ENCODE measurements at regions not wholly inside any gene's neighbourhood (a gene's known extent, or its start where the extent isn't known, plus 50 kb on each side); places are given as distances from the start of the nearest gene placed in this dataset.

GRCh38 chr3:127399154-127399553 lies 111.3 kb upstream of the PRR20G start:
- no peak for TF ChIP-seq CTCF (conservative IDR thresholded peaks at IDR 0.05)
- H3K4me3 Mint-ChIP-seq: no peak overlapping the region
- no peaks in the 10 kb centered on the region for H3K36me3 Mint-ChIP-seq (ENCODE audit: low read depth)
- DNase-seq (ENCODE audit: low read depth, low spot score): no peak
- no peaks in the 10 kb centered on the region for H3K27me3 Mint-ChIP-seq (ENCODE audit: low read depth)
- peaks cover 35% of the 10 kb centered on the region for H3K4me1 Mint-ChIP-seq
- H3K27ac Mint-ChIP-seq (ENCODE audit: unreplicated experiment): no peak overlapping the region
- H3K9me3 Mint-ChIP-seq: no peaks in the 10 kb centered on the region

GRCh38 chr3:127396473-127396872 lies 108.6 kb upstream of the PRR20G start:
- no peak for DNase-seq (ENCODE audit: low read depth, low spot score)
- Mint-ChIP-seq H3K27ac (ENCODE audit: unreplicated experiment) (no peak overlapping the region), H3K4me1 (peaks cover 29% of the 10 kb centered on the region), H3K36me3 (ENCODE audit: low read depth) (no peaks in the 10 kb centered on the region), H3K27me3 (ENCODE audit: low read depth) (no peaks in the 10 kb centered on the region), H3K9me3 (no peaks in the 10 kb centered on the region), H3K4me3 (no peak overlapping the region)
- TF ChIP-seq CTCF (conservative IDR thresholded peaks at IDR 0.05): no peak

- H3K4me3 Mint-ChIP-seq: no peak overlapping the region
- no peaks in the 10 kb centered on the region for H3K9me3 Mint-ChIP-seq
- TF ChIP-seq CTCF (conservative IDR thresholded peaks at IDR 0.05): no peak
- H3K27ac Mint-ChIP-seq (ENCODE audit: unreplicated experiment): no peak overlapping the region
- H3K36me3 Mint-ChIP-seq (ENCODE audit: low read depth): no peaks in the 10 kb centered on the region
- DNase-seq (ENCODE audit: low read depth, low spot score): no peak
- peaks cover 24% of the 10 kb centered on the region for H3K4me1 Mint-ChIP-seq
- no peaks in the 10 kb centered on the region for H3K27me3 Mint-ChIP-seq (ENCODE audit: low read depth)
Measured at GRCh38 chr3:127395663-127396355, 108.0 kb upstream of the PRR20G start.

GRCh38 chr3:127394984-127395662 lies 107.3 kb upstream of the PRR20G start:
- Mint-ChIP-seq H3K36me3 (ENCODE audit: low read depth) (no peaks in the 10 kb centered on the region), H3K4me3 (no peak overlapping the region), H3K27me3 (ENCODE audit: low read depth) (no peaks in the 10 kb centered on the region), H3K4me1 (peaks cover 24% of the 10 kb centered on the region), H3K27ac (ENCODE audit: unreplicated experiment) (no peak overlapping the region), H3K9me3 (no peaks in the 10 kb centered on the region)
- no peak for DNase-seq (ENCODE audit: low read depth, low spot score)
- no peak for TF ChIP-seq CTCF (conservative IDR thresholded peaks at IDR 0.05)

- no peaks in the 10 kb centered on the region for H3K36me3 Mint-ChIP-seq (ENCODE audit: low read depth)
- H3K27me3 Mint-ChIP-seq (ENCODE audit: low read depth): no peaks in the 10 kb centered on the region
- H3K4me3 Mint-ChIP-seq: no peak overlapping the region
- DNase-seq (ENCODE audit: low read depth, low spot score): no peak
- no peak for TF ChIP-seq CTCF (conservative IDR thresholded peaks at IDR 0.05)
- H3K4me1 Mint-ChIP-seq: peaks cover 29% of the 10 kb centered on the region
- H3K27ac Mint-ChIP-seq (ENCODE audit: unreplicated experiment): no peak overlapping the region
- H3K9me3 Mint-ChIP-seq: no peaks in the 10 kb centered on the region
Measured at GRCh38 chr3:127394031-127394430, 106.2 kb upstream of the PRR20G start.
